Motor neuron (in vitro differentiated cells): ENCODE measurements at regions not wholly inside any gene's neighbourhood (a gene's known extent, or its start where the extent isn't known, plus 50 kb on each side); places are given as distances from the start of the nearest gene placed in this dataset.

Experiments
- ATAC-seq, 8 experiments: fragments of 200-7000 bp; cut with Tn5 transposase; replicated peaks in 6 of 8; 2 replicates each; pipeline ENCODE4 v1.8.0; 2021; ENCODE audit warnings: mild to moderate bottlenecking in 8 of 8, moderate library complexity in 8 of 8
- H3K27ac ChIP-seq, 2 donors: fragments of 250-450 bp; sonication (Bioruptor Pico); 2 replicates each; pipeline ENCODE4 v1.9.0; 2021; ENCODE audit warnings: antibody characterized with exemption in 2 of 2, mild to moderate bottlenecking in 2 of 2, moderate library complexity in 1 of 2
- H3K4me1 ChIP-seq, 2 donors: fragments of 250-450 bp; sonication (Bioruptor Pico); replicated peaks in 1 of 2; 2 replicates each; pipeline ENCODE4 v1.6.1; 2021; ENCODE audit warnings: antibody characterized with exemption in 2 of 2, mild to moderate bottlenecking in 2 of 2, moderate library complexity in 1 of 2
- H3K4me3 ChIP-seq, 5 donors: fragments of 250-450 bp; sonication (Bioruptor Pico); 2 replicates each; pipeline ENCODE4 v1.9.0; 2021; ENCODE audit warnings: antibody characterized with exemption in 5 of 5, mild to moderate bottlenecking in 5 of 5, moderate library complexity in 4 of 5
- WGBS, 10 experiments: fragments of 450-650 bp; shearing (Covaris generic); methylation state at CpG; one replicate each; pipeline ENCODE4 v1.0.0; 2022; 5-methylcytosine and 5-hydroxymethylcytosine counted together
- in situ Hi-C, 9 experiments: fragments of 400-800 bp; cut with MboI; loops; one replicate each; pipeline ENCODE4 v1.15.0; 2021; ENCODE audit warnings: low sequenced_read_pairs in 9 of 9, low pct_unique_long_range_greater_than_20kb in 2 of 9; ENCODE audit not compliant: unreplicated experiment in 9 of 9

DNA sequence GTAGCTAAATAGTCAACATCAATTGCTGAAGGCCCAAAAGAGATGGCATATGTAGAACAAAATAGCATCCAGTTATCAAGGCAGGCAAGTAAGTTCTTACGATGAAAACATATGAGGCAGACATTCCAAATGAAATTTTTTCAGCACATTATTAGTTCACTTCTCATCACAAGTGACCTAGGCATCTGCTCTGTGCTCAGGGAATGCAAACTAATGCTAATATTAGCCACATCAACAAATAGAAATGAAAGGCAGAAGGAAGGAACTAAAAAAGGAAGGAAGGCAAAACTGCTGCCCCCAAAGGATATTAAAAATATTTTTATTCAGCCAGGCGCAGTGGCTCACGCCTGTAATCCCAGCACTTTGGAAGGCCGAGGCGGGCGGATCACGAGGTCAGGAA lies 51.2 kb upstream of the ROCK1 start:
- WGBS, 10 experiments, result 83 to 100% (median 95%) methylated on average over 1 to 7 of the region's 7 CpGs; no CpG with 5 or more reads in 1 of the 10 experiments
- no peak for ATAC-seq
- Histone ChIP-seq H3K4me1 (no peaks in the 10 kb centered on the region), H3K27ac (no peak overlapping the region), H3K4me3 (no peak overlapping the region)
- in situ Hi-C loops, result loop anchor here in 1 of 9 experiments (25.0 kb wide), 1 partner anchor 125 kb away; no protein-coding TSS in a partner anchor

- ATAC-seq, result peak in 2 of 8 experiments; percentile 89
- WGBS, 10 experiments, result 7 to 100% (median 83%) methylated on average over 2 to 5 of the region's 6 CpGs
- Histone ChIP-seq H3K4me1 (no peaks in the 10 kb centered on the region), H3K4me3 (no peak overlapping the region), H3K27ac (no peak overlapping the region)
- in situ Hi-C loops, result loop anchor here in 1 of 9 experiments (25.0 kb wide), 1 partner anchor 127 kb away; no protein-coding TSS in a partner anchor
Measured at GRCh38 chr18:21163647-21164547, 52.3 kb upstream of the ROCK1 start.

GRCh38 chr18:21164548-21165095 lies 53.0 kb upstream of the ROCK1 start:
- H3K27ac ChIP-seq, result no peak overlapping the region
- no peak for ATAC-seq
- in situ Hi-C loops, result loop anchor here in 1 of 9 experiments (25.0 kb wide), 1 partner anchor 127 kb away; no protein-coding TSS in a partner anchor

GRCh38 chr18:21167641-21168377 lies 56.2 kb upstream of the ROCK1 start:
- Histone ChIP-seq H3K4me1 (no peaks in the 10 kb centered on the region), H3K27ac (no peak overlapping the region), H3K4me3 (no peak overlapping the region)
- ATAC-seq, result peak in 6 of 8 experiments; percentile 38 to 90 (median 51)
- 0 to 29% (median 8%) methylated on average over 1 of the region's 1 CpG; no CpG with 5 or more reads in 6 of the 10 experiments for WGBS, 10 experiments
- in situ Hi-C loops, result loop anchor here in 1 of 9 experiments (25.0 kb wide), 1 partner anchor 131 kb away; no protein-coding TSS in a partner anchor

More at GRCh38 chr18:21164548-21165095, 53.0 kb upstream of the ROCK1 start:
- Histone ChIP-seq H3K4me3 (no peak overlapping the region), H3K4me1 (no peaks in the 10 kb centered on the region)
- WGBS, 10 experiments, result 0 to 91% (median 82%) methylated on average over 1 to 2 of the region's 2 CpGs

GRCh38 chr18:21168880-21169279 lies 57.3 kb upstream of the ROCK1 start:
- in situ Hi-C loops, result loop anchor here in 1 of 9 experiments (25.0 kb wide), 1 partner anchor 132 kb away; no protein-coding TSS in a partner anchor
- ATAC-seq, result no peak

DNA sequence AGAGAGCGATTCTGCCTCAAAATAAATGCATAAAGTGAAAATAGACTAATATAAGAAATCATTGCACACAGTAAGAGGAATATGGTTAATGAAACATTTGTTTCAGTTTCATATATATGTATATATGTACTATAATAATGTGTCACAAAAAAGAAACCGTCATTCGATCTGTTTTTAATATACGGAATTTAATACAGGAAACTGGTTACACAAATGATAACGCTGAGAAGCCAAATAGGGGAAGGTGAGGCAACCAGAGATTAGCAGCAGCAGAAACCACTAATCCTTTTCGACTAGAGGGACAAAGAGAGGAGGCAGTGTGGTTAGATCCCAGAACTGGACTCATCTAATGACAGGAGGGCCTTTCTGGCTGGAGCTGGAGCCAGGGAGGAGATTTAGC lies 64.2 kb upstream of the GREB1L start:
- no peak for ATAC-seq
- no peak overlapping the region for H3K27ac ChIP-seq
- in situ Hi-C loops, result loop anchor here in 3 of 9 experiments (10.0 to 25.0 kb wide), 4 partner anchors 63 to 784 kb away; partner anchors contain the start of gene ROCK1 (in 1 of the 3)
- WGBS, 10 experiments, result 71 to 100% (median 89%) methylated on average over 1 to 6 of the region's 6 CpGs; no CpG with 5 or more reads in 2 of the 10 experiments
- no peak overlapping the region for H3K4me3 ChIP-seq
- H3K4me1 ChIP-seq, result no peaks in the 10 kb centered on the region

More at GRCh38 chr18:21168880-21169279, 57.3 kb upstream of the ROCK1 start:
- 71 to 100% (median 100%) methylated on average over 1 to 2 of the region's 2 CpGs for WGBS, 10 experiments
- Histone ChIP-seq H3K27ac (no peak overlapping the region), H3K4me1 (no peaks in the 10 kb centered on the region), H3K4me3 (no peak overlapping the region)

DNA sequence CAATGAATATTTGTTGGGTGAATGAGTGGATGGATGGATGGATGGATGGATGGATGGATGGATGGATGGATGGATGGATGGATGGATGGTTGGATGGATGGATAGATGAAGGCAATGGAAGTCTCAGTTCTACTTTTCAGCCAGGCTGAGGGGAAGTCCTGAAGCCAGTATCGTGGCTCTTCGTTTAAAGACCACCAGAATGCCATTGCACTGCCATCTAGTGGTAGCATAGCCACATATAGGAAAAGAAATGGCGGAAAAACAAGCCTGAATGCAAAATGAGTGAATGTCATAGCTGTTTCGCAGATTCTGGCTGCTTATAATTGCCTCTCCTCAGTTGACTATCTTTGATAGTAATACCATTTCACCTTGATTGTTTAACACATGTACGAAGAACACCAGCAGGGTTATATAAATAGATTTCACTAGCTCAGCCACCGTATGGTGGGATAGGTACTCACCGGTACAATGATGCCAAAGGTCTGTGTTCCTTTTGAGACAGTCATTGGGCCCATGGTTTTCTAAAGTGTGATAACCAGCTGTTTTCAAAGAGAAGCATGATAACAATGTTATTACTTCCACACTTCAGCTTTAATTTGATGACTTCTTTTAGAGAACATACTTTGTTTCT lies 62.3 kb upstream of the GREB1L start:
- 0 to 100% (median 31%) methylated on average over 1 to 5 of the region's 7 CpGs for WGBS, 10 experiments
- peak; percentile 36 to 87 (median 68) for ATAC-seq
- no peaks in the 10 kb centered on the region for H3K4me1 ChIP-seq
- H3K4me3 ChIP-seq, result no peak overlapping the region
- no peak overlapping the region for H3K27ac ChIP-seq
- in situ Hi-C loops, result loop anchor here in 3 of 9 experiments (10.0 to 25.0 kb wide), 4 partner anchors 65 to 783 kb away; partner anchors contain the start of gene ROCK1 (in 1 of the 3)

DNA sequence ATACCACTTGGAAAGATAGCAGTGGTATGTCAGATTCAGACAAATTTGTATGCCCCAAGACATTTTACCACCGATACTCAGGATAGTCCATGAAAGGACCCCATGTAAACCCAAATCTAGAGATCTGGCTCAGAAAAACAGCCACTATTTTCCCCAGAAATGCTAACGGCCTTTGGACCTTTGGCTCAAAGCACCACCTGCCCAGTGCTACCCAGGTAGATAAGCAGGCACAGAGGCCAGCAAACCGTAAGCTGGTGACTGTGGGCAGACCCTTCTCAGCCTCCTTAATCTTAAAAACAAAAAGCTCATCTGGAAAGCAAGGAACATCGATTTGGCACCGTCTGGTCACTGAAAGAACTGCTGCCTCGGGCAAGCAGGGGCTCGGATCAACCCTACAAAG lies 61.4 kb upstream of the GREB1L start:
- Histone ChIP-seq H3K27ac (no peak overlapping the region), H3K4me3 (no peak overlapping the region), H3K4me1 (no peaks in the 10 kb centered on the region)
- whole genome bisulfite sequencing, 10 experiments, result 50 to 91% (median 75%) methylated on average over 2 to 6 of the region's 7 CpGs; no CpG with 5 or more reads in 3 of the 10 experiments
- in situ Hi-C loops, result loop anchor here in 2 of 9 experiments (25.0 kb wide), 2 partner anchors 257 to 782 kb away; no protein-coding TSS in a partner anchor
- no peak for ATAC-seq

DNA sequence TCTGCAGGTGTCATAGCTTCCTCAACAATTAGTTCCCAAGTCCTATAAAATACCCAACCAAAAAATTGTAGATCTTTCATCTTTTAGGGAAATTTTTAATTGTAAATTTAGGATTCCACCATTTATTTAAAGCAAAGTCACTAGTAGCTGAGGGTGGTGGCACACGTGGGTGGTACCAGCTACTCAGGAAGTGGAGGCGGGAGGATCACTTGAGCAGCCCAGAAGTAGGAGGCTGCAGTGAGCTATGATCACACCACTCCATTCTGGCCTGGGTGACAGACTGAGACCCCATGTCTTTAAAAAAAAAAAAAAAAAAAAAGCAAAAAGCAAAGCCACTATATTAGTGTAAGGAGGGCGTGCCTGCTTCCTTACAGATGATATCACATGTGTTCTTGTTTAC lies 60.3 kb upstream of the GREB1L start:
- peak in 2 of 8 experiments; percentile 41 to 57 for ATAC-seq
- H3K4me3 ChIP-seq, result no peak overlapping the region
- in situ Hi-C loops, result loop anchor here in 2 of 9 experiments (25.0 kb wide), 2 partner anchors 256 to 781 kb away; no protein-coding TSS in a partner anchor
- H3K4me1 ChIP-seq, result no peaks in the 10 kb centered on the region
- 38 to 100% (median 78%) methylated on average over 1 to 3 of the region's 3 CpGs; no CpG with 5 or more reads in 3 of the 10 experiments for WGBS, 10 experiments
- H3K27ac ChIP-seq, result no peak overlapping the region

- no peak for ATAC-seq
- Histone ChIP-seq H3K4me3 (no peak overlapping the region), H3K27ac (no peak overlapping the region), H3K4me1 (no peaks in the 10 kb centered on the region)
- 0 to 100% (median 87%) methylated on average over 1 to 2 of the region's 3 CpGs; no CpG with 5 or more reads in 4 of the 10 experiments for WGBS, 10 experiments
- in situ Hi-C loops, result loop anchor here in 2 of 9 experiments (25.0 kb wide), 2 partner anchors 254 to 779 kb away; no protein-coding TSS in a partner anchor
Measured at GRCh38 chr18:21183670-21184069, 58.4 kb upstream of the GREB1L start.

DNA sequence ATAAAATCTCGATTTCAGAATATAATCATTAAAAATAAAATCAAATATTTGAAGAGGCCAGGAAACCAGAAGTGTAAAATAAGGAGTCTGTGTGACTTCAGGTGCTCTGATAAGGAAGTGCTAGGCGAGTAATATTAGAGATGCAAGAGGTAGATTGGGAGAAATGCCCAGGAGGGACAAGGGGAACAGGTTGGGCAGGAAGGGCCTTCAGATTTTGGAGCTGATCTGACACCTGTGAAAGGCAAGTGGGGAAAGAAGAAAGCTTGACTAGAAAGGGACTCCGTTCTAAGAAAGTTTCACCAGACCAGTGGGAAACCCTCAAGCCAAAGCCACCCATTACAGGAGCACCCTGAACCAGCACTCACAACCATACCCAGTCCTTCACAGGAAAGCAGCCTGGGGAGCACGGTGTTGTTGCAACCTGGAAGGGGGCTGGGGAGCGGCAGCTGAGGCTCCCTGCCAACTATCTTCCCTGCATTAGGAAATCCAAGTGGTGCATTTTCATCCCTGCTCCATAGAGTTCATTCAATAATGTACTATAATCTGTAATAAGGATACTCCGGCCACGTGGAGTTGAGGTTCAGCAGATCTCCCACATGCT lies 57.5 kb upstream of the GREB1L start:
- Histone ChIP-seq H3K4me3 (no peak overlapping the region), H3K27ac (no peak overlapping the region), H3K4me1 (no peaks in the 10 kb centered on the region)
- 7 to 87% (median 59%) methylated on average over 1 to 5 of the region's 7 CpGs for WGBS, 10 experiments
- in situ Hi-C loops, result loop anchor here in 2 of 9 experiments (25.0 kb wide), 2 partner anchors 253 to 778 kb away; no protein-coding TSS in a partner anchor
- no peak for ATAC-seq
